ENCODE measurements at regions not wholly inside any gene's neighbourhood (a gene's known extent, or its start where the extent isn't known, plus 50 kb on each side); places are given as distances from the start of the nearest gene placed in this dataset.

GRCh38 chr2:199064201-199064600 lies 393.5 kb downstream of the SATB2 start:
- TF ChIP-seq, protein P1, sequence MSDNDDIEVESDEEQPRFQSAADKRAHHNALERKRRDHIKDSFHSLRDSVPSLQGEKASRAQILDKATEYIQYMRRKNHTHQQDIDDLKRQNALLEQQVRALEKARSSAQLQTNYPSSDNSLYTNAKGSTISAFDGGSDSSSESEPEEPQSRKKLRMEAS (IDR thresholded peaks at IDR 0.05): no peak
- TF ChIP-seq, protein P2, sequence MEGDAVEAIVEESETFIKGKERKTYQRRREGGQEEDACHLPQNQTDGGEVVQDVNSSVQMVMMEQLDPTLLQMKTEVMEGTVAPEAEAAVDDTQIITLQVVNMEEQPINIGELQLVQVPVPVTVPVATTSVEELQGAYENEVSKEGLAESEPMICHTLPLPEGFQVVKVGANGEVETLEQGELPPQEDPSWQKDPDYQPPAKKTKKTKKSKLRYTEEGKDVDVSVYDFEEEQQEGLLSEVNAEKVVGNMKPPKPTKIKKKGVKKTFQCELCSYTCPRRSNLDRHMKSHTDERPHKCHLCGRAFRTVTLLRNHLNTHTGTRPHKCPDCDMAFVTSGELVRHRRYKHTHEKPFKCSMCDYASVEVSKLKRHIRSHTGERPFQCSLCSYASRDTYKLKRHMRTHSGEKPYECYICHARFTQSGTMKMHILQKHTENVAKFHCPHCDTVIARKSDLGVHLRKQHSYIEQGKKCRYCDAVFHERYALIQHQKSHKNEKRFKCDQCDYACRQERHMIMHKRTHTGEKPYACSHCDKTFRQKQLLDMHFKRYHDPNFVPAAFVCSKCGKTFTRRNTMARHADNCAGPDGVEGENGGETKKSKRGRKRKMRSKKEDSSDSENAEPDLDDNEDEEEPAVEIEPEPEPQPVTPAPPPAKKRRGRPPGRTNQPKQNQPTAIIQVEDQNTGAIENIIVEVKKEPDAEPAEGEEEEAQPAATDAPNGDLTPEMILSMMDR (IDR thresholded peaks at IDR 0.05; ENCODE audit: low read depth, low read length, missing input control): no peak
- TF ChIP-seq, protein P3, sequence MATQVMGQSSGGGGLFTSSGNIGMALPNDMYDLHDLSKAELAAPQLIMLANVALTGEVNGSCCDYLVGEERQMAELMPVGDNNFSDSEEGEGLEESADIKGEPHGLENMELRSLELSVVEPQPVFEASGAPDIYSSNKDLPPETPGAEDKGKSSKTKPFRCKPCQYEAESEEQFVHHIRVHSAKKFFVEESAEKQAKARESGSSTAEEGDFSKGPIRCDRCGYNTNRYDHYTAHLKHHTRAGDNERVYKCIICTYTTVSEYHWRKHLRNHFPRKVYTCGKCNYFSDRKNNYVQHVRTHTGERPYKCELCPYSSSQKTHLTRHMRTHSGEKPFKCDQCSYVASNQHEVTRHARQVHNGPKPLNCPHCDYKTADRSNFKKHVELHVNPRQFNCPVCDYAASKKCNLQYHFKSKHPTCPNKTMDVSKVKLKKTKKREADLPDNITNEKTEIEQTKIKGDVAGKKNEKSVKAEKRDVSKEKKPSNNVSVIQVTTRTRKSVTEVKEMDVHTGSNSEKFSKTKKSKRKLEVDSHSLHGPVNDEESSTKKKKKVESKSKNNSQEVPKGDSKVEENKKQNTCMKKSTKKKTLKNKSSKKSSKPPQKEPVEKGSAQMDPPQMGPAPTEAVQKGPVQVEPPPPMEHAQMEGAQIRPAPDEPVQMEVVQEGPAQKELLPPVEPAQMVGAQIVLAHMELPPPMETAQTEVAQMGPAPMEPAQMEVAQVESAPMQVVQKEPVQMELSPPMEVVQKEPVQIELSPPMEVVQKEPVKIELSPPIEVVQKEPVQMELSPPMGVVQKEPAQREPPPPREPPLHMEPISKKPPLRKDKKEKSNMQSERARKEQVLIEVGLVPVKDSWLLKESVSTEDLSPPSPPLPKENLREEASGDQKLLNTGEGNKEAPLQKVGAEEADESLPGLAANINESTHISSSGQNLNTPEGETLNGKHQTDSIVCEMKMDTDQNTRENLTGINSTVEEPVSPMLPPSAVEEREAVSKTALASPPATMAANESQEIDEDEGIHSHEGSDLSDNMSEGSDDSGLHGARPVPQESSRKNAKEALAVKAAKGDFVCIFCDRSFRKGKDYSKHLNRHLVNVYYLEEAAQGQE (IDR thresholded peaks at IDR 0.05): no peak
- no peak for TF ChIP-seq EGR1 (IDR thresholded peaks at IDR 0.05; ENCODE audit: low read depth in 2 of 2)
- no peak for TF ChIP-seq GABPA (IDR thresholded peaks at IDR 0.05 in 1 of 2, conservative IDR thresholded peaks at IDR 0.05 in 1 of 2)
- no peak for TF ChIP-seq RXRA (IDR thresholded peaks at IDR 0.05)
- no peak for TF ChIP-seq RAD21 (IDR thresholded peaks at IDR 0.05)
- no peak for TF ChIP-seq YY1 (IDR thresholded peaks at IDR 0.05)

Data from liver (tissue), 3 donors.